ENCODE measurements at regions not wholly inside any gene's neighbourhood (a gene's known extent, or its start where the extent isn't known, plus 50 kb on each side); places are given as distances from the start of the nearest gene placed in this dataset.

GRCh38 chr18:5668087-5668715 lies 124.4 kb upstream of the EPB41L3 start:
- TF ChIP-seq CTCF (IDR thresholded peaks at IDR 0.05) (no peak), POLR2A (IDR thresholded peaks at IDR 0.05) (no peak)
